Stimulated activated naive CD8-positive, alpha-beta T cell treated with anti-CD3 and anti-CD28 coated beads, Interleukin-15, amount 100 ng/mL, for 72 hours (primary cell): ENCODE measurements at regions not wholly inside any gene's neighbourhood (a gene's known extent, or its start where the extent isn't known, plus 50 kb on each side); places are given as distances from the start of the nearest gene placed in this dataset.
"Not testable (repeated sequence)": the region's sequence is repeated elsewhere in the genome, so short reads cannot be mapped to it uniquely, and the experiment has no call there.

ENCODE experiments used
- ATAC-seq: fragments of 150-1000 bp; cut with Tn5 transposase; 2 replicates; pipeline ENCODE4 v1.10.0; 2021; ENCODE audit warnings: mild to moderate bottlenecking, moderate library complexity
- DNase-seq, 2 donors: peaks; one replicate each; pipeline ENCODE4 v3.0.0; 2021 to 2022
- H3K27ac Mint-ChIP-seq, 2 donors: one replicate each; pipeline ENCODE4 v1.8.0; 2022; ENCODE audit warnings: mild to moderate bottlenecking in 2 of 2, mixed read lengths in 2 of 2, moderate library complexity in 2 of 2
- H3K27me3 Mint-ChIP-seq: one replicate; pipeline ENCODE4 v1.8.0; 2022; ENCODE audit warnings: mixed read lengths
- H3K4me1 Mint-ChIP-seq: one replicate; pipeline ENCODE4 v1.8.0; 2022; ENCODE audit warnings: mild to moderate bottlenecking, mixed read lengths
- H3K4me3 Mint-ChIP-seq, 2 donors: one replicate each; pipeline ENCODE4 v1.8.0; 2022; ENCODE audit warnings: mild to moderate bottlenecking in 2 of 2, mixed read lengths in 2 of 2, moderate library complexity in 1 of 2
- H3K9me3 Mint-ChIP-seq, 2 donors: one replicate each; pipeline ENCODE4 v1.8.0; 2022; ENCODE audit warnings: mixed read lengths in 2 of 2

DNA sequence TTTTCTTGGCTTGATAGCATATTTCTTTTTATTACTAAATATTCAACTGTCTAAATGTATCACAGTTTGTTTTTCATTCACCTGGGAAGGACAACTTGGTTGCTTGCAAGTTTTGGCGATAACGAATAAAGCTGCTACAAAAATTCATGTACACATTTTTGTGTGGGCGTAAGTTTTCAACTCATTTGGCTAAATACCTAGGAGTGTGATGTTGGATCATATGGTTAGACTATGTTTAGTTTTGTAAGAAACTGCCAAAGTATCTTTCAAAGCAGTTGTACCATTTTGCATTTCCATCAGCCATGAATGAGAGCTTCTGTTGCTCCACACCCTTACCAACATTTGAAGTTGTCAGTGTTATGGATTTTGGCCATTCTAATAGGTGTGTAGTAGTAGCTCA, 428.0 kb downstream of the ACTL7B start:
- no peak overlapping the region for H3K27ac Mint-ChIP-seq
- DNase-seq (no peak), ATAC-seq (no peak)
- peaks cover 12 to 13% of the 10 kb centered on the region in 2 donors for H3K9me3 Mint-ChIP-seq
- H3K4me1 Mint-ChIP-seq = no peaks in the 10 kb centered on the region
- H3K27me3 Mint-ChIP-seq = no peaks in the 10 kb centered on the region
- H3K4me3 Mint-ChIP-seq = no peak overlapping the region

GRCh38 chr9:108426421-108426940, 429.3 kb downstream of the ACTL7B start:
- not testable (repeated sequence) for H3K27me3 Mint-ChIP-seq, H3K27ac Mint-ChIP-seq, H3K4me3 Mint-ChIP-seq, ATAC-seq, H3K4me1 Mint-ChIP-seq, DNase-seq
- H3K9me3 Mint-ChIP-seq = peaks cover 9 to 12% of the 10 kb centered on the region in 2 donors

DNA sequence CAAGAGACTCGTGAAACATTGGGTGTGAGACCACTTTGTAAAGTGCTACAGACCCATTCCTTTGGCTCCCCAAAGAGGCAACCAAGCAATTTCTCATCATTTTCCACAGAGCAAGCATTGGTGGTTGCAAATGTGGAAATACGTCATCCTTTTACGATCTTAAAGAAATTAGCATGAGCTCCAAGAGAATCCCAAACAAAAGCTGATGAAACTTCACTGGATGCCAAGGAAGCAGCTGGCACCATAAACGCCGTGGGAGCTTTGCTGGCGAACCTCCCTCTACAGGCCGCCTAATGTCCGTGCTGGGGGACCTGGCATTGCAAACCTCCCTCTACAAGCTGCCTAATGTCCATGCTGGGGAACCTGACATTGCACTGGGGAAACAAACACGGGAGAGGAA, 432.4 kb downstream of the ACTL7B start:
- Mint-ChIP-seq H3K27ac (no peak overlapping the region), H3K27me3 (no peaks in the 10 kb centered on the region), H3K9me3 (peaks cover 0 to 5% of the 10 kb centered on the region in 2 donors), H3K4me3 (no peak overlapping the region), H3K4me1 (no peaks in the 10 kb centered on the region)
- DNase-seq = no peak
- ATAC-seq = no peak

DNA sequence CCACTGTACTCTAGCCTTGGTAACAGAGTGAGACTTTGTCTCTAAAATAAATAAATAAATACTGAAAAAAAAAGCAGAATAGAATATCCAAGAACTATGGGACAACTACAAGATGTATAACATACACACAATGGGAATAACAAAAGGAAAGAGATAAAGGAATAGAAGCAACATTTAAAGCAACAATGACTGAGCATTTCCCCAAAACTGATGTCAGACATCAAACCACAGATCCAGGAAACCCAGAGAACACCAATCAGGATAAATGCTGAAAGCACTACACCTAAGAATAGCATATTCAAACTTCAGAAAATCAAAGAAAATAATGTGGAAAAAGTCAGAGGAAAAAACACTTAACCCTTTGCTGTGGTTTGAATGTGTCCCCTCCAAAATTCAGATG, 436.4 kb downstream of the ACTL7B start:
- H3K9me3 Mint-ChIP-seq = peaks cover 3% of the 10 kb centered on the region in 2 donors
- no peaks in the 10 kb centered on the region for H3K4me1 Mint-ChIP-seq
- H3K27me3 Mint-ChIP-seq = no peaks in the 10 kb centered on the region
- DNase-seq = no peak
- ATAC-seq = no peak
- H3K27ac Mint-ChIP-seq = no peak overlapping the region
- no peak overlapping the region for H3K4me3 Mint-ChIP-seq

DNA sequence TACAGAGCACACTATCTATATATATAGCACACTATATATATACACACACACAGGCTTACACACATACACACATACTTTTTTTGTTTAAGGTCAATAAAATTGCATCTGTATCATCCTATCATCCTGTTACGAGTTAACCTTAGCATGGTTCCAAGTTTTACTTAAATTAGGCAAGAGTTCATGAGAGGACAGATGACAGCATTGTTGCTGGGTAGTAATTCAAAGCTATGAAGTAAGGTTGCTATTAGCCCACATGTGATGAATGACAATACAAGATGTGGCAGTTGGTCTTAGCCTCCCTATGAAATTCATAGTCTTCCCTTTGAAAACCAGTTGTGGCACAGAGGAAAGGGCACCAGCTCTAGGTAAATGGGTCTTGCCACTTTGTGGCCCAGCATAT, 438.1 kb downstream of the ACTL7B start:
- DNase-seq = no peak
- ATAC-seq = no peak
- Mint-ChIP-seq H3K27me3 (no peaks in the 10 kb centered on the region), H3K27ac (no peak overlapping the region), H3K4me3 (no peak overlapping the region), H3K9me3 (peaks cover 0 to 3% of the 10 kb centered on the region in 2 donors), H3K4me1 (no peaks in the 10 kb centered on the region)

DNA sequence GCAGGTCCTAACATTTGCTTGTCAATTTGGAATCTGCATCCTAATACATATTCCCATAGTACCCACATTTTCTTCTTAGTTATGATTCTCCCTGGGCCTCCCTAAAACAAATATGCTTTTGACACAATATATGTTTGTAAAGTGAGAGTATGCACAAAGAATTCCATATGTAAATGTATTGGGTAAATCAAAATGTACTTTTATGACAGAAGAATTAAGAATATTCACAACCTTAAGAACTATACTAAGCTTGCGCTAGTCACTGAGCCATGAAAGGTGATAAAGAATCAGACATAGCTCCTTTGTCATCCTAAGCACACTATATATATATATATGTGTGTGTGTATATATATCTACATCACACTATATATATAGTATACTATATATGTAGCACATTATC, 438.5 kb downstream of the ACTL7B start:
- DNase-seq (no peak), ATAC-seq (no peak)
- Mint-ChIP-seq H3K9me3 (peaks cover 3 to 4% of the 10 kb centered on the region in 2 donors), H3K27me3 (no peaks in the 10 kb centered on the region), H3K4me1 (no peaks in the 10 kb centered on the region), H3K4me3 (no peak overlapping the region), H3K27ac (no peak overlapping the region)

GRCh38 chr9:108416324-108416723, 439.5 kb downstream of the ACTL7B start:
- DNase-seq (no peak), ATAC-seq (no peak)
- no peaks in the 10 kb centered on the region for H3K4me1 Mint-ChIP-seq
- no peaks in the 10 kb centered on the region for H3K27me3 Mint-ChIP-seq
- H3K27ac Mint-ChIP-seq = no peak overlapping the region
- peaks cover 3 to 7% of the 10 kb centered on the region in 2 donors for H3K9me3 Mint-ChIP-seq
- H3K4me3 Mint-ChIP-seq = no peak overlapping the region

DNA sequence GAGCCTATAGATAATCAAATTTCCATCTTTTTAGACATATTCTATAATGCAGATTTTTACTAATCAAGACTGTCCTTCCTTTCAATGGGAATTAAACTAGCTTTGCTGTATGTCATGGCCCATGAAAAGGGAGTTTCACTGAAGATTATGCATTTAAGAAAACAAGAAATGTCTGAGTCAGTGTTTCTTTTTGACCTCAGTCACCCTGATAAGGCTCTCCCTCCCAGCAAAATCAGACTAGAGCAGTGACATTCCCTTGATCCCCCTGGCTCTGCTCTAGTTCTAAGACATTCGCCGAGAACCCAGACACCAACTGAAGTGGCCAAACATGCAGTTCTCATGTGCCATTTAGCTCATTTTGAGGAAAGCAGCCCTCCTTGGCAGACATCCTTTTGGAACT, 442.0 kb downstream of the ACTL7B start:
- no peak overlapping the region for H3K4me3 Mint-ChIP-seq
- no peak for DNase-seq
- H3K27ac Mint-ChIP-seq = no peak overlapping the region
- H3K27me3 Mint-ChIP-seq = no peaks in the 10 kb centered on the region
- peaks cover 3 to 7% of the 10 kb centered on the region in 2 donors for H3K9me3 Mint-ChIP-seq
- ATAC-seq = no peak
- no peaks in the 10 kb centered on the region for H3K4me1 Mint-ChIP-seq

DNA sequence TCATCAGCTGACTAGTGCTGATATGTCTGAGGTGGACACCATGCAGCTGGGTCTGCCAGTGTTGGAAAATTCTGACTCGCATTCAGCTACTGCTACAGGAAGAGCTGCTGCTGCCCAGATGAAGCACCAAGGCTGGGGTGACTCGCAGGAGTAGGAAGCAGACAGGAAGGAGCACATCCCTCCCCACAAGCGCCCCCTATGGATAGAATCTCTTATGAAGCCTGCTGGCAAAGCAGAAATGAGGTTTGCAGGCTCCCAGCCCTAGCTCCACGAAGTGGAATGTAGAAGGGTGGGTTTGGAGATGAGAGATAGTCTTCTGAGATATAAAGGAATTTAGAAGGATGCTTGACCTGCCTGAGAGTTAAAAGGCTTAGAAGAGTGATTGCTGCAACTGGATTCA, 443.0 kb downstream of the ACTL7B start:
- H3K4me3 Mint-ChIP-seq = no peak overlapping the region
- H3K27me3 Mint-ChIP-seq = no peaks in the 10 kb centered on the region
- H3K27ac Mint-ChIP-seq = no peak overlapping the region
- peaks cover 3 to 7% of the 10 kb centered on the region in 2 donors for H3K9me3 Mint-ChIP-seq
- no peaks in the 10 kb centered on the region for H3K4me1 Mint-ChIP-seq
- no peak for ATAC-seq
- DNase-seq = no peak

DNA sequence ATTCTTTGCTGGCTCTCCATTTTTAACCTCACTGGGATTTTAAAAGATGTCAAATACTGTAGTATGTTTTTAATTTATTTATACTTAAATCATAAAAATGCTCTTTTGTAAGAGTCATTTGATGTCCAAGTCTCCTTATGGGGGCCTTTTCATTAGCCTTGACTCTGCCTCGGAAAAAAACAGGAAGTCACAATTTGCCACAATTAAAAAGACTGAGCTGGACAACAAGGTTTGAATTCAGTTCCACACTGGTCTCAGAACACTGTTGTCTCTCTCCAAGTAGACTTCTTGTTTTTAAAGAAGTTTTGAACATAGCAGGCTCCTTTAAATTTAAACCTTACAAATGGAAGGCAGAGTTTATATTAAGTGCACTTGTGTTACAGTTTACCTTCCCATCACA, 444.2 kb downstream of the ACTL7B start:
- no peaks in the 10 kb centered on the region for H3K4me1 Mint-ChIP-seq
- peaks cover 10 to 15% of the 10 kb centered on the region in 2 donors for H3K9me3 Mint-ChIP-seq
- DNase-seq = no peak
- no peak overlapping the region for H3K4me3 Mint-ChIP-seq
- H3K27me3 Mint-ChIP-seq = no peaks in the 10 kb centered on the region
- H3K27ac Mint-ChIP-seq = no peak overlapping the region
- ATAC-seq = no peak

- no peak overlapping the region for H3K4me3 Mint-ChIP-seq
- H3K27me3 Mint-ChIP-seq = no peaks in the 10 kb centered on the region
- no peaks in the 10 kb centered on the region for H3K4me1 Mint-ChIP-seq
- H3K27ac Mint-ChIP-seq = no peak overlapping the region
- no peak for ATAC-seq
- peaks cover 13 to 16% of the 10 kb centered on the region in 2 donors for H3K9me3 Mint-ChIP-seq
- DNase-seq = no peak
Observed at GRCh38 chr9:108410161-108410560, 445.6 kb downstream of the ACTL7B start.

DNA sequence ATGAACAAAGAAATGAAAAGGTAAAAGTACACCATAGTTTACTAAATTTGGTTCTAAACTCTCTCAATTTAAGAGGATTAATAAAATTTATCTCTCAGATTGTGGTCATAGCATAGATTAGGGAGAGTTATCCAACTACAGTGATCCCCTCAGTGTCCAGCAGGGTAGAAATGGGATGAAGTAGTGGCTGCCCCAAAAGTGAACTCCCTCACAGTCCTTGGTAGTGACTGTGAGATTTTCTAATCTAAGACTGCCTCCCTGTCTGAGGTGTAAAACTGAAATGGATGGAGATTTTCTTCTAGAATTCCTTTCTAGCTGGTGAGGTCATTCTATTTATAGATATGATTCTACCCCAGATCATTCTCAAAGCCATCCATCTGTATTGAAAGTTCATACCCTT, 455.5 kb downstream of the ACTL7B start:
- Mint-ChIP-seq H3K27ac (no peak overlapping the region), H3K27me3 (no peaks in the 10 kb centered on the region), H3K4me3 (no peak overlapping the region), H3K9me3 (peaks cover 0 to 5% of the 10 kb centered on the region in 2 donors), H3K4me1 (no peaks in the 10 kb centered on the region)
- ATAC-seq (no peak), DNase-seq (no peak)

DNA sequence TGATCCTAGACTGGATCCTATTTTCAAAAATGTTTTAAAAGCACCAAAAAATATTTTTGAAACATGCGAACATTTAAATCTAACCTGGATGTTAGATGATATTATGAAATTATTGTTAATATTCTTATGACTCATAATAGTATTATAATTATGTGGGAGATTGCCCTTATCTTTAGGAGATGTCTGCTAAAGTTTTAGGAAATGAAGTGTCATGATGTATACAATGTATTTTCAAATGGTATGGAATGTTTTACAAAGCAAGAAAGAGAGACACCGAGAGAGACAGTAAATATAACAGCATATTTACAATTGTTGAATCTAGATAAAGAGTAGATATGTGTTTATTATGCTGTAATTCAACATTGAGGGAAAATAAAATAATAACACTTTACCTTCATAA, 455.9 kb downstream of the ACTL7B start:
- Mint-ChIP-seq H3K27me3 (no peaks in the 10 kb centered on the region), H3K4me3 (no peak overlapping the region), H3K27ac (no peak overlapping the region), H3K9me3 (peaks cover 0 to 5% of the 10 kb centered on the region in 2 donors), H3K4me1 (no peaks in the 10 kb centered on the region)
- DNase-seq (no peak), ATAC-seq (no peak)

DNA sequence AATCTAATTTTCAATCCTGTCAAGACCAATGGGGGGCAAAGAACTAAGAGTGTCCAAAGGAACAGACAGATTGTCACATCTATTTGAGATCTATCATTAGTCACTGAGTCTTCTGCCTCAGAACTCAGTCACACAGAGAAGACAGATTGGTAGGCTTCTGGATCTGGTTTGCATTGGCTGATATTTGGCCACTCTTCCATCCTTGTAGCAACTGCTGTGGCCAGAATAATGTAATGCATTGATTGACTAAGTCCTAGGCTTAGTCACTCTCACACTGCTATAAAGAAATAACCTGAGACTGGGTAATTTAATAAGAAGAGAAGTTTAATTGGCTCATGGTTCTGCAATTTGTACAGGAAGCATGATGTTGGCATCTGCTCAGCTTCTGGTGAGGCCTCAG, 458.5 kb downstream of the ACTL7B start:
- Mint-ChIP-seq H3K4me1 (no peaks in the 10 kb centered on the region), H3K4me3 (no peak overlapping the region), H3K27me3 (no peaks in the 10 kb centered on the region), H3K9me3 (peaks cover 5 to 9% of the 10 kb centered on the region in 2 donors), H3K27ac (no peak overlapping the region)
- no peak for DNase-seq
- no peak for ATAC-seq

DNA sequence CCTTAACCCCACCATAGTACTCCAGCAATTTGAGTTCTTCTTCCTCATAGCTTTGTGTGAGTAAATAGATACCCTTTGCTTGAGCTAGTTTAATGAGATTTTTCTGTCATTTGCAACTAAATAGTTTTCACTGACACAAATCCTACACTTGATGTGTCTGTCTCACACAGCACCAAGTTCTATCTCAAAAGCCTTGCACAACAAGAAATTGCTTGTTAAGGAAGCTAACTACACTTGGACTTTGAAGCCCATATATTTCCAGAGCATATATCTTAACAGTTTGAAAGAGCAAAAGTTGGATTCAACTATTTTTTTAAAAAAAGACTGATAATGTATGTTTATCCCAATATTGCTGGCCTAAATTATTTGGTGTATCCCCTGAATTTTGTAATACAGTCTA, 459.2 kb downstream of the ACTL7B start:
- H3K4me3 Mint-ChIP-seq = no peak overlapping the region
- H3K27me3 Mint-ChIP-seq = no peaks in the 10 kb centered on the region
- H3K9me3 Mint-ChIP-seq = peaks cover 5 to 9% of the 10 kb centered on the region in 2 donors
- no peaks in the 10 kb centered on the region for H3K4me1 Mint-ChIP-seq
- H3K27ac Mint-ChIP-seq = no peak overlapping the region
- no peak for ATAC-seq
- DNase-seq = no peak

GRCh38 chr9:108396193-108396592, 459.6 kb downstream of the ACTL7B start:
- Mint-ChIP-seq H3K27me3 (no peaks in the 10 kb centered on the region), H3K9me3 (peaks cover 5 to 9% of the 10 kb centered on the region in 2 donors), H3K27ac (no peak overlapping the region), H3K4me3 (no peak overlapping the region), H3K4me1 (no peaks in the 10 kb centered on the region)
- ATAC-seq (no peak), DNase-seq (no peak)

DNA sequence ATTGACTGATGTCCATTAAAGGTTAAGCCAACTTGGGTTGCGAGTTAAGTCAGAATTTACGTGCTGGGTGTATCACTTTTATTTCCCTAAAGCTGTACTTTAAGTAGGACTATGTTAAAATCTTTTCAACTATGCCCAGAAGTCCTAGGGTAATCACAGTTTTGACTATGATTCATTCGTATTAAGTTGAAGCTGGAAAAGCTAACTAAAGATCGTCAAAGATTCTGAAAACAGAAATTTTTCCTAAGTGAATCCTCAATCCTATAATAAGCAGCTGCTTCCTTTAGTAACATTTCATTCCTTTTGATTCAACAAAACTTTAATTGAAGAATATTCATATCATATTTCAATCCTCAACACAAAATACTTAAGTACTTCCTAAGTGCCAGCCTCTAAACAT, 460.4 kb downstream of the ACTL7B start:
- Mint-ChIP-seq H3K9me3 (peaks cover 5 to 9% of the 10 kb centered on the region in 2 donors), H3K27me3 (no peaks in the 10 kb centered on the region), H3K4me1 (no peaks in the 10 kb centered on the region), H3K27ac (no peak overlapping the region), H3K4me3 (no peak overlapping the region)
- DNase-seq (no peak), ATAC-seq (no peak)
